Activated naive CD8-positive, alpha-beta T cell treated with anti-CD3 and anti-CD28 coated beads, Interleukin-2, amount 10 ng/mL, durations not matched to agents 7 days and 5 days (primary cell): ENCODE measurements at regions not wholly inside any gene's neighbourhood (a gene's known extent, or its start where the extent isn't known, plus 50 kb on each side); places are given as distances from the start of the nearest gene placed in this dataset.

Experiments used
- ATAC-seq: fragments of 150-1000 bp; cut with Tn5 transposase; one replicate; pipeline ENCODE4 v1.10.0; 2021; ENCODE audit warnings: low read depth, moderate library complexity
- POLR2A ChIA-PET: fragments of 350-600 bp; sonication (Branson Sonifier 250); formaldehyde crosslinking; loops from one replicate; lab custom pipeline; 2021; ENCODE audit warnings: antibody characterized with exemption; lab: Charles Lee
- DNase-seq: peaks from one replicate; pipeline ENCODE4 v3.0.0; 2021
- H3K27ac Mint-ChIP-seq: one replicate; pipeline ENCODE4 v1.8.0; 2022; ENCODE audit warnings: mild to moderate bottlenecking, mixed read lengths
- H3K27me3 Mint-ChIP-seq: one replicate; pipeline ENCODE4 v1.8.0; 2022; ENCODE audit warnings: mild to moderate bottlenecking, moderate library complexity, mixed read lengths
- H3K36me3 Mint-ChIP-seq: one replicate; pipeline ENCODE4 v1.8.0; 2021; ENCODE audit warnings: mild to moderate bottlenecking, mixed read lengths
- H3K4me1 Mint-ChIP-seq: one replicate; pipeline ENCODE4 v1.8.0; 2021; ENCODE audit warnings: mixed read lengths
- H3K4me3 Mint-ChIP-seq: one replicate; pipeline ENCODE4 v1.8.0; 2022; ENCODE audit warnings: mild to moderate bottlenecking, moderate library complexity, mixed read lengths
- H3K9me3 Mint-ChIP-seq: one replicate; pipeline ENCODE4 v1.8.0; 2021; ENCODE audit warnings: mixed read lengths

- Mint-ChIP-seq H3K27ac (no peak overlapping the region), H3K36me3 (no peaks in the 10 kb centered on the region), H3K4me3 (no peak overlapping the region), H3K9me3 (peaks cover 1% of the 10 kb centered on the region), H3K27me3 (no peaks in the 10 kb centered on the region), H3K4me1 (no peaks in the 10 kb centered on the region)
- no peak for DNase-seq
- POLR2A ChIA-PET = no interaction called here
- ATAC-seq = no peak
Measured at GRCh38 chr15:97224191-97224641, 736.3 kb upstream of the ARRDC4 start.

GRCh38 chr15:97234851-97235610, 725.5 kb upstream of the ARRDC4 start:
- no peak overlapping the region for H3K27ac Mint-ChIP-seq
- no peaks in the 10 kb centered on the region for H3K27me3 Mint-ChIP-seq
- H3K4me1 Mint-ChIP-seq = no peaks in the 10 kb centered on the region
- no peak for ATAC-seq
- no peaks in the 10 kb centered on the region for H3K36me3 Mint-ChIP-seq
- no peaks in the 10 kb centered on the region for H3K9me3 Mint-ChIP-seq
- peak; percentile 33 for DNase-seq
- no peak overlapping the region for H3K4me3 Mint-ChIP-seq
- POLR2A ChIA-PET = no interaction called here

GRCh38 chr15:97235611-97235985, 724.9 kb upstream of the ARRDC4 start:
- H3K27ac Mint-ChIP-seq = no peak overlapping the region
- H3K36me3 Mint-ChIP-seq = no peaks in the 10 kb centered on the region
- DNase-seq (no peak), ATAC-seq (no peak)
- POLR2A ChIA-PET = no interaction called here
- H3K9me3 Mint-ChIP-seq = no peaks in the 10 kb centered on the region
- H3K27me3 Mint-ChIP-seq = no peaks in the 10 kb centered on the region
- no peak overlapping the region for H3K4me3 Mint-ChIP-seq
- H3K4me1 Mint-ChIP-seq = no peaks in the 10 kb centered on the region

DNA sequence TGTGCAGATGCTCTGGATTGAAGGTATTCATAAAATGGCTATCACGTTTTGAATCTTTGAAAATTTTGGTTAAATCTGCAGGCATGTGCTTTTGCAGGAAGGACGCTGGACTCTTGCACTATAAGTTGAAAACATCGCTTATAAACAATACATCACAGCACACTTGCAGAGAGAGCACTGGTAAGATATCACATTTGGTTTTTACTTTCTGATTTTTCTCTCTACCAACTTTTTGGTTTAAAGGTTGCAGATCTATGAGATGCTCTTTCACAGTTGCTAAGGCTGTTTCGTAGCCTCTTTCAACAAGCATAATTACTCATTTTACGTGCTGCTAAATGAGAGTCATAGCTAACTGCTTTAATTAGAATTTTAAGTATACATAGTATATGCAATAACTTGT, 724.4 kb upstream of the ARRDC4 start:
- POLR2A ChIA-PET = no interaction called here
- ATAC-seq (no peak), DNase-seq (no peak)
- Mint-ChIP-seq H3K27ac (no peak overlapping the region), H3K9me3 (no peaks in the 10 kb centered on the region), H3K36me3 (no peaks in the 10 kb centered on the region), H3K4me3 (no peak overlapping the region), H3K4me1 (no peaks in the 10 kb centered on the region), H3K27me3 (no peaks in the 10 kb centered on the region)

DNA sequence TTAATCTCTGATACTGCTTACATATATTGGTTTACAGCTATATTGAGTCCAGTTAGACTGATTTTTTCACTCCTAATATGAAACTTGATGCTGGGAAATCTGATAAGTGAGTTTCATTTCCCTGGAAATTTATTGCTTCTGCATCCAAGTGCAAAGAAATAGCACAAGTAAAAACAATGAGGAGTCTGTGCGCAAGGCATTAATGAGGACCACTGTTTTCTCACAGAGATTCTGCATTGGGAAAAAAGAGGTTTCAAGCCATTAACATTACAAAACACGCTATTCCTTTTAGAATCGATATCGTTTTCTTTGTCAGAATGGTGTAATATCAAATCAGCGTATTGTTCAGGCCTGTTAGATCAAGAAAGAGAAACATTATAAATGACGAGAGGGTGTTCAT, 723.3 kb upstream of the ARRDC4 start:
- POLR2A ChIA-PET = no interaction called here
- Mint-ChIP-seq H3K27ac (no peak overlapping the region), H3K36me3 (no peaks in the 10 kb centered on the region), H3K4me3 (no peak overlapping the region), H3K9me3 (no peaks in the 10 kb centered on the region), H3K4me1 (no peaks in the 10 kb centered on the region), H3K27me3 (no peaks in the 10 kb centered on the region)
- no peak for ATAC-seq
- DNase-seq = no peak

GRCh38 chr15:97248376-97248775, 712.1 kb upstream of the ARRDC4 start:
- ATAC-seq = no peak
- no peak for DNase-seq
- Mint-ChIP-seq H3K9me3 (peaks cover 3% of the 10 kb centered on the region), H3K27me3 (no peaks in the 10 kb centered on the region), H3K36me3 (no peaks in the 10 kb centered on the region), H3K27ac (no peak overlapping the region), H3K4me1 (no peaks in the 10 kb centered on the region), H3K4me3 (no peak overlapping the region)
- POLR2A ChIA-PET = no interaction called here

DNA sequence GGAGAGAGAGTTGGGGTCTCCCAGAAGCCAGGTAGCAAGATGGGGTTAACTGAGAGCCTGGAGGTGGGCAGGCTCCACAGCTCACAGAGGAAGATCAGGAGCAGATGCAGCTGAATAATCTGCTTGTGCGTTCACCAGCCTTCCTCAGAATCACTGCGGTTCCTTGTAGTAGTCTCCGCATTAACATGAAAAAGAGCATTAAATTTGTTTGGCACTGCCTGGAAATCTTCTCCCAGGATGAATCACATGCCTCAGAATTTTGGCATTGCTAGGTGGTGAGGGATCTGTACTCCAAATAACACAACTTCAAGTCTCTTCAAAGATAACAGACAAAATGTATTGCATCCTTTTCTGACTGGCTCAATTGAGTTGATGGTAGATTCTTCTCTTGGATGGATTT, 700.6 kb upstream of the ARRDC4 start:
- H3K4me3 Mint-ChIP-seq = no peak overlapping the region
- no peaks in the 10 kb centered on the region for H3K4me1 Mint-ChIP-seq
- DNase-seq = no peak
- no peak for ATAC-seq
- no peak overlapping the region for H3K27ac Mint-ChIP-seq
- no peaks in the 10 kb centered on the region for H3K9me3 Mint-ChIP-seq
- no peaks in the 10 kb centered on the region for H3K27me3 Mint-ChIP-seq
- POLR2A ChIA-PET = no interaction called here
- no peaks in the 10 kb centered on the region for H3K36me3 Mint-ChIP-seq

DNA sequence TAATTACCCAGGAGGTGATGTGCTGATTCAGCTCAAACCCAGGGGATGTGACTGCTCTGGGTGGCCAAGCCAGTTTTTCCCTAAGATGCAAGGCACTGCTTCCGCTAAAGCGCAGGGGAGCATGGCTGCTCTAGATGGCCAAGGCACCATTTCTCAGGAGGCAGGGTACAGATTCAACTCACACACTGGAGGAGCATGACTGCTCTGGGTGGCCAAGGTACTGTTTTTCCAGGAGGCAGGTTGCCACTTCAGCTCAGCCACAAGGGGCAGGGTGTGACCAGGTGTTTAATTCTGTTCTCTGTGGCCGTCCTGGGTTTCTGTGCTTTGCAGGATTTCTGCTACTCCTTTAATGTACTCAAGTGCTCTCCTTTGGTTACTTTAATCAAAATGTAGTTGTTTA, 659.3 kb upstream of the ARRDC4 start:
- Mint-ChIP-seq H3K9me3 (peaks cover 5% of the 10 kb centered on the region), H3K4me3 (no peak overlapping the region), H3K27me3 (no peaks in the 10 kb centered on the region), H3K4me1 (no peaks in the 10 kb centered on the region), H3K36me3 (no peaks in the 10 kb centered on the region), H3K27ac (no peak overlapping the region)
- no peak for DNase-seq
- ATAC-seq = no peak
- POLR2A ChIA-PET = no interaction called here

DNA sequence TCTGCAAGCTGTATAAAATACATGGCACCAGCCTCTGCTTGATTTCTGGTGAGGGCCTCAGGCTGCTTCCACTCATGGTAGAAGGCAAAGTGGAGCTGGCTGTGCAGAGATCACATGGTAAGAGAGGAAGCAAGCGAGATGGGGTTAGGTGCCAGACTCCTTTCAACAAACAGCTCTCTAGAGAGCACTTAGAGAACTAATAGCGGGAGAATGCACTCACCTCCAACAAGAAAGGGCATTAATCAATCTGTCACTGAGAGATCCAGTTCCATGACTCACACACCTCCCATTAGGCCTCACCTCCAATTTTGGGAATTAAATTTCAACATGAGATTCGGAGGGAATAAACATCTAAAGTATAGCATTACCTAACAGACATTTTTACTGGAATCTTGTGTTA, 644.1 kb upstream of the ARRDC4 start:
- Mint-ChIP-seq H3K27ac (no peak overlapping the region), H3K27me3 (no peaks in the 10 kb centered on the region), H3K9me3 (no peaks in the 10 kb centered on the region), H3K36me3 (no peaks in the 10 kb centered on the region), H3K4me3 (no peak overlapping the region), H3K4me1 (no peaks in the 10 kb centered on the region)
- DNase-seq (no peak), ATAC-seq (no peak)
- POLR2A ChIA-PET = no interaction called here

- ATAC-seq (no peak), DNase-seq (no peak)
- no peak overlapping the region for H3K27ac Mint-ChIP-seq
- H3K4me3 Mint-ChIP-seq = no peak overlapping the region
- H3K27me3 Mint-ChIP-seq = no peaks in the 10 kb centered on the region
- H3K9me3 Mint-ChIP-seq = no peaks in the 10 kb centered on the region
- H3K36me3 Mint-ChIP-seq = no peaks in the 10 kb centered on the region
- H3K4me1 Mint-ChIP-seq = no peaks in the 10 kb centered on the region
- POLR2A ChIA-PET = no interaction called here
Measured at GRCh38 chr15:97317163-97317562, 643.3 kb upstream of the ARRDC4 start.

DNA sequence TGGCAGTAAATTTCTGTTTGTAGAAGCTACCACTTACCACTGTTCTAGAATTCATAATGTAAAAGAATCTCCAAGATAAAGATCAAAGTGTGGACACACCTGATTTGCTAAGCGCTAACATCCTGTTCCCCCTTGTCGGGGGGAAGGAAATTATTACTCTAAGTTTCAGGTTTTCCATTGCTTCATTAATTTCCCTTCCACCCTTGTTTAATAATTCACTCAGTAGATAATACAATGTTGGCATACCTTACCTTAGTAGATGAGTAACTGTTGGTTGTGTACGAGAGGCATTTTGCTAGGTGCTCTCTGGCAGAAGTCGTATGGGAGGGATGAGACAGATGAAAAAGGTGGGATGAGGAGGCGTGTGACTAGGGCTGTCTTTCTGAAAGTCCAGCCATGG, 641.2 kb upstream of the ARRDC4 start:
- H3K4me1 Mint-ChIP-seq = no peaks in the 10 kb centered on the region
- H3K36me3 Mint-ChIP-seq = no peaks in the 10 kb centered on the region
- no peak for DNase-seq
- no peaks in the 10 kb centered on the region for H3K27me3 Mint-ChIP-seq
- no peak overlapping the region for H3K4me3 Mint-ChIP-seq
- no peak for ATAC-seq
- H3K27ac Mint-ChIP-seq = no peak overlapping the region
- peaks cover 2% of the 10 kb centered on the region for H3K9me3 Mint-ChIP-seq
- POLR2A ChIA-PET = no interaction called here

- Mint-ChIP-seq H3K36me3 (no peaks in the 10 kb centered on the region), H3K27ac (no peak overlapping the region), H3K9me3 (peaks cover 4% of the 10 kb centered on the region), H3K27me3 (no peaks in the 10 kb centered on the region), H3K4me1 (no peaks in the 10 kb centered on the region), H3K4me3 (no peak overlapping the region)
- ATAC-seq (no peak), DNase-seq (no peak)
- POLR2A ChIA-PET = no interaction called here
Measured at GRCh38 chr15:97346221-97346620, 614.3 kb upstream of the ARRDC4 start.

- Mint-ChIP-seq H3K9me3 (peaks cover 5% of the 10 kb centered on the region), H3K4me3 (no peak overlapping the region), H3K27me3 (no peaks in the 10 kb centered on the region), H3K4me1 (no peaks in the 10 kb centered on the region), H3K36me3 (no peaks in the 10 kb centered on the region), H3K27ac (no peak overlapping the region)
- ATAC-seq = no peak
- POLR2A ChIA-PET = no interaction called here
- DNase-seq = no peak
Measured at GRCh38 chr15:97350813-97351212, 609.7 kb upstream of the ARRDC4 start.

- POLR2A ChIA-PET = no interaction called here
- Mint-ChIP-seq H3K27me3 (no peaks in the 10 kb centered on the region), H3K4me3 (no peak overlapping the region), H3K4me1 (no peaks in the 10 kb centered on the region), H3K36me3 (no peaks in the 10 kb centered on the region), H3K9me3 (peaks cover 2% of the 10 kb centered on the region), H3K27ac (no peak overlapping the region)
- no peak for DNase-seq
- no peak for ATAC-seq
Measured at GRCh38 chr15:97383516-97383915, 577.0 kb upstream of the ARRDC4 start.

DNA sequence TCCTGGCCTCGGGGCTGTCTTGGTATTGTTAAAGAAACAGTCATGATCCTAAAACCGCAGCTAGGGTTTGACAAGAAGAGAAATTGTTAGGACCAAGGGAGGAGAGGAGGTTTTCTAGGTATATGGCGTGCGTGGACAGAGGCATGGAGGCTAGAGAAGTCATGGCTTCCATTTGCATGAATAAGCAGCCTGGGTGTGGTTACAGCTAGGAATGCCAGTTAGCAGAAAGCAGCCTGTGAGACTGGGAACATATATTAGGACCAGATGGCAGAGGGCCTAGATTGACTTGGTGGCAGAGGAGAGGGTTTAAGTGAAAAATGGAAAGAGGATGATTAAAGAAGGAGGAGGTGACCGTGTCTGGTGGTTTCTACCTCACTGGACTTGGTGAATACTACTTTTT, 573.6 kb upstream of the ARRDC4 start:
- H3K4me3 Mint-ChIP-seq = no peak overlapping the region
- no peak overlapping the region for H3K27ac Mint-ChIP-seq
- no peak for DNase-seq
- peaks cover 3% of the 10 kb centered on the region for H3K9me3 Mint-ChIP-seq
- ATAC-seq = no peak
- POLR2A ChIA-PET = no interaction called here
- H3K27me3 Mint-ChIP-seq = no peaks in the 10 kb centered on the region
- H3K4me1 Mint-ChIP-seq = no peaks in the 10 kb centered on the region
- no peaks in the 10 kb centered on the region for H3K36me3 Mint-ChIP-seq
